ENCODE measurements at regions not wholly inside any gene's neighbourhood (a gene's known extent, or its start where the extent isn't known, plus 50 kb on each side); places are given as distances from the start of the nearest gene placed in this dataset.

- TF ChIP-seq EZH2 (IDR thresholded peaks at IDR 0.05; ENCODE audit: insufficient read depth, low read length): no peak
- TF ChIP-seq CTCF (IDR thresholded peaks at IDR 0.05; ENCODE audit: insufficient read depth, low read depth, low read length): no peak
Measured at GRCh38 chr13:76094645-76095044, 458.5 kb downstream of the LMO7 start.
